ENCODE measurements at regions not wholly inside any gene's neighbourhood (a gene's known extent, or its start where the extent isn't known, plus 50 kb on each side); places are given as distances from the start of the nearest gene placed in this dataset.

- DNase-seq (ENCODE audit: low spot score) (peak; percentile 50), FAIRE-seq (no peak)
These were observed 53.4 kb upstream of the PRICKLE2 start for GRCh38 chr3:64278625-64279024.

GRCh38 chr3:64276131-64276530 lies 50.9 kb upstream of the PRICKLE2 start:
- FAIRE-seq (no peak), DNase-seq (ENCODE audit: low spot score) (no peak)
